Liver (tissue), 8 donors: ENCODE measurements at regions not wholly inside any gene's neighbourhood (a gene's known extent, or its start where the extent isn't known, plus 50 kb on each side); places are given as distances from the start of the nearest gene placed in this dataset.

ENCODE experiments used
- DNase-seq: peaks from one replicate; pipeline ENCODE4 v3.0.0-alpha.2; 2017; ENCODE audit warnings: low spot score
- H3K27ac ChIP-seq, 2 donors: one replicate each; pipeline ENCODE4 v1.7.0; 2013; ENCODE audit warnings: inconsistent platforms in 2 of 2, low read length in 2 of 2, control low read depth in 1 of 2, low read depth in 1 of 2, mild to moderate bottlenecking in 1 of 2
- H3K27me3 ChIP-seq, 4 donors: one replicate each; pipeline versions ENCODE4 v1.6.1 to v1.7.0; 2013; ENCODE audit warnings: low read length in 3 of 4, inconsistent platforms in 1 of 4, mild to moderate bottlenecking in 1 of 4, moderate library complexity in 1 of 4; ENCODE audit not compliant: control insufficient read depth in 4 of 4, insufficient read depth in 4 of 4
- H3K36me3 ChIP-seq, 4 donors: one replicate each; pipeline versions ENCODE4 v1.6.1 to v1.7.0; 2013; ENCODE audit warnings: low read length in 3 of 4, mild to moderate bottlenecking in 3 of 4, low read depth in 1 of 4, moderate library complexity in 1 of 4; ENCODE audit not compliant: control insufficient read depth in 4 of 4, insufficient read depth in 3 of 4
- H3K4me1 ChIP-seq, 4 donors: one replicate each; pipeline versions ENCODE4 v1.6.1 to v1.7.0; 2013; ENCODE audit warnings: low read length in 3 of 4, mild to moderate bottlenecking in 3 of 4, moderate library complexity in 1 of 4; ENCODE audit not compliant: control insufficient read depth in 4 of 4, insufficient read depth in 4 of 4
- H3K4me3 ChIP-seq, 3 donors: one replicate each; pipeline versions ENCODE4 v1.6.1 to v1.7.0; 2013; ENCODE audit warnings: low read length in 3 of 3, control low read depth in 1 of 3, low read depth in 1 of 3, mild to moderate bottlenecking in 1 of 3
- H3K9ac ChIP-seq, 2 donors: one replicate each; pipeline ENCODE4 v1.7.0; 2013; ENCODE audit warnings: low read length in 2 of 2, mild to moderate bottlenecking in 2 of 2, moderate library complexity in 2 of 2, control low read depth in 1 of 2, low read depth in 1 of 2
- H3K9me3 ChIP-seq, 4 donors: one replicate each; pipeline versions ENCODE4 v1.6.1 to v1.7.0; 2013; ENCODE audit warnings: low read length in 3 of 4; ENCODE audit not compliant: control insufficient read depth in 4 of 4
- EGR1 ChIP-seq, 2 donors: IDR thresholded peaks; 2 replicates each; pipeline ENCODE4 v1.6.1; 2016 to 2018; ENCODE audit warnings: antibody characterized with exemption in 2 of 2, low read depth in 2 of 2
- FOXA1 ChIP-seq: IDR thresholded peaks from 2 replicates; pipeline ENCODE4 v1.6.1; 2016; ENCODE audit warnings: antibody characterized with exemption
- FOXA2 ChIP-seq: IDR thresholded peaks from 2 replicates; pipeline ENCODE4 v1.6.1; 2016; ENCODE audit warnings: antibody characterized with exemption
- GABPA ChIP-seq, 2 donors: IDR thresholded peaks in 1 of 2; conservative IDR thresholded peaks in 1 of 2; 2 replicates each; pipeline ENCODE4 v1.6.1; 2016; ENCODE audit warnings: antibody characterized with exemption in 2 of 2, mild to moderate bottlenecking in 1 of 2, moderate library complexity in 1 of 2
- HNF4A ChIP-seq, 2 donors: conservative IDR thresholded peaks; 2 replicates each; pipeline ENCODE4 v1.6.1; 2016; ENCODE audit warnings: antibody characterized with exemption in 2 of 2, mild to moderate bottlenecking in 2 of 2
- HNF4G ChIP-seq: IDR thresholded peaks from 2 replicates; pipeline ENCODE4 v1.6.1; 2016; ENCODE audit warnings: antibody characterized with exemption
- JUND ChIP-seq, 2 donors: IDR thresholded peaks; 2 replicates each; pipeline ENCODE4 v1.6.1; 2016; ENCODE audit warnings: antibody characterized with exemption in 2 of 2
- MAX ChIP-seq: IDR thresholded peaks from 2 replicates; pipeline ENCODE4 v1.6.1; 2016; ENCODE audit warnings: antibody characterized with exemption
- NR2F2 ChIP-seq: IDR thresholded peaks from 2 replicates; pipeline ENCODE4 v1.6.1; 2016; ENCODE audit warnings: antibody characterized with exemption
- RAD21 ChIP-seq, 2 donors: IDR thresholded peaks; 2 replicates each; pipeline ENCODE4 v1.6.1; 2016; ENCODE audit warnings: antibody characterized with exemption in 2 of 2, mild to moderate bottlenecking in 2 of 2
- RXRA ChIP-seq, 2 donors: IDR thresholded peaks; 2 replicates each; pipeline ENCODE4 v1.6.1; 2017 to 2018; ENCODE audit warnings: antibody characterized with exemption in 2 of 2, mild to moderate bottlenecking in 1 of 2
- SP1 ChIP-seq: IDR thresholded peaks from 2 replicates; pipeline ENCODE4 v1.6.1; 2018; ENCODE audit warnings: antibody characterized with exemption, mild to moderate bottlenecking
- TAF1 ChIP-seq: conservative IDR thresholded peaks from 2 replicates; pipeline ENCODE4 v1.6.1; 2016; ENCODE audit warnings: antibody characterized with exemption, mild to moderate bottlenecking
- YY1 ChIP-seq: IDR thresholded peaks from 2 replicates; pipeline ENCODE4 v1.6.1; 2016; ENCODE audit warnings: antibody characterized with exemption, mild to moderate bottlenecking
- ZBTB33 ChIP-seq: IDR thresholded peaks from 2 replicates; pipeline ENCODE4 v1.6.1; 2016; ENCODE audit warnings: antibody characterized with exemption
- WGBS: extraction: QIAGEN DNeasy Blood & Tissue Kit; methylation state at CpG from one replicate; pipeline ENCODE4 v1.1.7; 2013; 5-methylcytosine and 5-hydroxymethylcytosine counted together
- TF ChIP-seq, protein P1 (sequence below): IDR thresholded peaks from 2 replicates; pipeline ENCODE4 v1.6.1; 2016; ENCODE audit warnings: antibody characterized with exemption
- TF ChIP-seq, protein P2 (sequence below): fragments of 150-350 bp; IDR thresholded peaks from 2 replicates; pipeline ENCODE4 v1.5.1; 2017; ENCODE audit warnings: improper control_type of control experiment, low read depth, low read length; ENCODE audit not compliant: missing input control
- TF ChIP-seq, protein P3 (sequence below): IDR thresholded peaks from 2 replicates; pipeline ENCODE4 v1.6.1; 2016; ENCODE audit warnings: antibody characterized with exemption, mild to moderate bottlenecking
- donor health status: healthy.
- donor health status: healthy.
- donor health status: healthy.
- donor health status: healthy.
- donor health status: healthy.

GRCh38 chr2:13884291-13884976 lies 748.1 kb upstream of the LRATD1 start:
- no peaks in the 10 kb centered on the region for H3K9me3 ChIP-seq
- no peaks in the 10 kb centered on the region for H3K4me1 ChIP-seq
- 77% methylated on average over 3 of the region's 3 CpGs for WGBS
- no peak overlapping the region for H3K27ac ChIP-seq
- no peak overlapping the region for H3K9ac ChIP-seq
- no peak for DNase-seq
- H3K4me3 ChIP-seq: no peak overlapping the region
- no peaks in the 10 kb centered on the region for H3K36me3 ChIP-seq
- no peaks in the 10 kb centered on the region for H3K27me3 ChIP-seq
- no peak for TF ChIP-seq NR2F2
- TF ChIP-seq, protein P1, sequence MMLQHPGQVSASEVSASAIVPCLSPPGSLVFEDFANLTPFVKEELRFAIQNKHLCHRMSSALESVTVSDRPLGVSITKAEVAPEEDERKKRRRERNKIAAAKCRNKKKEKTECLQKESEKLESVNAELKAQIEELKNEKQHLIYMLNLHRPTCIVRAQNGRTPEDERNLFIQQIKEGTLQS: no peak
- TF ChIP-seq RXRA (IDR thresholded peaks at IDR 0.05): no peak
- no peak for TF ChIP-seq RAD21 (IDR thresholded peaks at IDR 0.05)
- TF ChIP-seq TAF1: no peak
- no peak for TF ChIP-seq MAX
- TF ChIP-seq ZBTB33: no peak
- no peak for TF ChIP-seq HNF4G
- no peak for TF ChIP-seq YY1
- TF ChIP-seq EGR1 (IDR thresholded peaks at IDR 0.05; ENCODE audit: low read depth in 2 of 2): no peak
- TF ChIP-seq JUND (IDR thresholded peaks at IDR 0.05): no peak
- no peak for TF ChIP-seq SP1
- TF ChIP-seq HNF4A (conservative IDR thresholded peaks at IDR 0.05): no peak
- TF ChIP-seq FOXA2: no peak
- TF ChIP-seq, protein P2, sequence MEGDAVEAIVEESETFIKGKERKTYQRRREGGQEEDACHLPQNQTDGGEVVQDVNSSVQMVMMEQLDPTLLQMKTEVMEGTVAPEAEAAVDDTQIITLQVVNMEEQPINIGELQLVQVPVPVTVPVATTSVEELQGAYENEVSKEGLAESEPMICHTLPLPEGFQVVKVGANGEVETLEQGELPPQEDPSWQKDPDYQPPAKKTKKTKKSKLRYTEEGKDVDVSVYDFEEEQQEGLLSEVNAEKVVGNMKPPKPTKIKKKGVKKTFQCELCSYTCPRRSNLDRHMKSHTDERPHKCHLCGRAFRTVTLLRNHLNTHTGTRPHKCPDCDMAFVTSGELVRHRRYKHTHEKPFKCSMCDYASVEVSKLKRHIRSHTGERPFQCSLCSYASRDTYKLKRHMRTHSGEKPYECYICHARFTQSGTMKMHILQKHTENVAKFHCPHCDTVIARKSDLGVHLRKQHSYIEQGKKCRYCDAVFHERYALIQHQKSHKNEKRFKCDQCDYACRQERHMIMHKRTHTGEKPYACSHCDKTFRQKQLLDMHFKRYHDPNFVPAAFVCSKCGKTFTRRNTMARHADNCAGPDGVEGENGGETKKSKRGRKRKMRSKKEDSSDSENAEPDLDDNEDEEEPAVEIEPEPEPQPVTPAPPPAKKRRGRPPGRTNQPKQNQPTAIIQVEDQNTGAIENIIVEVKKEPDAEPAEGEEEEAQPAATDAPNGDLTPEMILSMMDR: no peak

GRCh38 chr2:13901526-13901925 lies 731.0 kb upstream of the LRATD1 start:
- H3K36me3 ChIP-seq: no peaks in the 10 kb centered on the region
- TF ChIP-seq SP1 (no peak), GABPA (IDR thresholded peaks at IDR 0.05 in 1 of 2, conservative IDR thresholded peaks at IDR 0.05 in 1 of 2) (no peak), FOXA1 (no peak), FOXA2 (no peak), EGR1 (IDR thresholded peaks at IDR 0.05; ENCODE audit: low read depth in 2 of 2) (no peak), JUND (IDR thresholded peaks at IDR 0.05) (no peak), YY1 (no peak), HNF4A (conservative IDR thresholded peaks at IDR 0.05) (no peak), MAX (no peak), TAF1 (no peak), HNF4G (no peak), RAD21 (IDR thresholded peaks at IDR 0.05) (no peak)
- TF ChIP-seq, protein P3, sequence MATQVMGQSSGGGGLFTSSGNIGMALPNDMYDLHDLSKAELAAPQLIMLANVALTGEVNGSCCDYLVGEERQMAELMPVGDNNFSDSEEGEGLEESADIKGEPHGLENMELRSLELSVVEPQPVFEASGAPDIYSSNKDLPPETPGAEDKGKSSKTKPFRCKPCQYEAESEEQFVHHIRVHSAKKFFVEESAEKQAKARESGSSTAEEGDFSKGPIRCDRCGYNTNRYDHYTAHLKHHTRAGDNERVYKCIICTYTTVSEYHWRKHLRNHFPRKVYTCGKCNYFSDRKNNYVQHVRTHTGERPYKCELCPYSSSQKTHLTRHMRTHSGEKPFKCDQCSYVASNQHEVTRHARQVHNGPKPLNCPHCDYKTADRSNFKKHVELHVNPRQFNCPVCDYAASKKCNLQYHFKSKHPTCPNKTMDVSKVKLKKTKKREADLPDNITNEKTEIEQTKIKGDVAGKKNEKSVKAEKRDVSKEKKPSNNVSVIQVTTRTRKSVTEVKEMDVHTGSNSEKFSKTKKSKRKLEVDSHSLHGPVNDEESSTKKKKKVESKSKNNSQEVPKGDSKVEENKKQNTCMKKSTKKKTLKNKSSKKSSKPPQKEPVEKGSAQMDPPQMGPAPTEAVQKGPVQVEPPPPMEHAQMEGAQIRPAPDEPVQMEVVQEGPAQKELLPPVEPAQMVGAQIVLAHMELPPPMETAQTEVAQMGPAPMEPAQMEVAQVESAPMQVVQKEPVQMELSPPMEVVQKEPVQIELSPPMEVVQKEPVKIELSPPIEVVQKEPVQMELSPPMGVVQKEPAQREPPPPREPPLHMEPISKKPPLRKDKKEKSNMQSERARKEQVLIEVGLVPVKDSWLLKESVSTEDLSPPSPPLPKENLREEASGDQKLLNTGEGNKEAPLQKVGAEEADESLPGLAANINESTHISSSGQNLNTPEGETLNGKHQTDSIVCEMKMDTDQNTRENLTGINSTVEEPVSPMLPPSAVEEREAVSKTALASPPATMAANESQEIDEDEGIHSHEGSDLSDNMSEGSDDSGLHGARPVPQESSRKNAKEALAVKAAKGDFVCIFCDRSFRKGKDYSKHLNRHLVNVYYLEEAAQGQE: no peak
- TF ChIP-seq, protein P2: no peak
- TF ChIP-seq, protein P1: no peak
- H3K4me1 ChIP-seq: no peaks in the 10 kb centered on the region
- no peak overlapping the region for H3K27ac ChIP-seq
- no peaks in the 10 kb centered on the region for H3K27me3 ChIP-seq
- 38% methylated on average over 1 of the region's 1 CpG for WGBS
- H3K4me3 ChIP-seq: no peak overlapping the region
- no peak overlapping the region for H3K9ac ChIP-seq
- H3K9me3 ChIP-seq: no peaks in the 10 kb centered on the region
- DNase-seq: no peak
